ENCODE measurements at regions not wholly inside any gene's neighbourhood (a gene's known extent, or its start where the extent isn't known, plus 50 kb on each side); places are given as distances from the start of the nearest gene placed in this dataset.

- POLR2A ChIA-PET: no interaction called here
Observed at GRCh38 chr13:33487575-33488243, 202.2 kb upstream of the STARD13 start.

DNA sequence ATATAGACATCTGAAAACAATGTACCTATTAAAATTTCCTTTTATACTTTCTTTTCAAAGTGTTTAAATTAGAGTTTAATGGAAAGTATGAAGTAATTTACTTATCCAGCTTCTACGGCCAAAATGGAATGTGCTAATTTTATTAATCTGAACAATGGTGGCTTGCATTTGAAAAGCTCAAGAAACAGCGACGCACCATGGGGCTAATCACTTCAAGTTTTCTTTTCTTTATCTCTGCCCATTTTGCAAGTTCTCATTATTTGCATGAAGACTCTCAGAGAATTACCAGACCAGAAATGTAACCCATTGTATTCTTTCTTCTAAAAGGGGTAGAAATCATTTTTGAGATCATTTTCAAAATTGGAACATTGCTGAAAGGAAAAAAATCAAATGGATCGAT, 204.0 kb upstream of the STARD13 start:
- H3K27ac ChIP-seq (ENCODE audit: low read length in 2 of 2): no peak overlapping the region
- intact Hi-C loops (cut with micrococcal nuclease): no loop called here
- ChIA-PET CTCF (no interaction called here), POLR2A (no interaction called here)
- H3K9me3 Mint-ChIP-seq (ENCODE audit: insufficient read depth): no peaks in the 10 kb centered on the region
- no peaks in the 10 kb centered on the region for H3K36me3 ChIP-seq (replicated peaks in 1 of 2; ENCODE audit: control extremely low read depth in 1 of 2, control insufficient read depth in 1 of 2, extremely low read depth in 1 of 2, insufficient read depth in 2 of 2, low read length in 1 of 2)
- H3K27me3 Mint-ChIP-seq: peaks cover 5% of the 10 kb centered on the region
- peaks cover 12% of the 10 kb centered on the region for H3K4me1 Mint-ChIP-seq
- H3K79me2 ChIP-seq (ENCODE audit: control insufficient read depth, insufficient read depth, low read length): no peaks in the 10 kb centered on the region
- WGBS (ENCODE audit: insufficient coverage): no CpG with 5 or more reads among the region's 4 CpGs
- no peak overlapping the region for H3K4me3 Mint-ChIP-seq
- H2AFZ ChIP-seq (ENCODE audit: insufficient read depth, low read depth, low read length, poor library complexity, severe bottlenecking): no peak overlapping the region
- H3K4me2 ChIP-seq (replicated peaks; ENCODE audit: low read depth, low read length, poor library complexity, severe bottlenecking): no peak overlapping the region
- no peak overlapping the region for H3K9ac ChIP-seq (ENCODE audit: low read length)
- no peak overlapping the region for H3K27ac Mint-ChIP-seq
- no peak for TF ChIP-seq EZH2 (IDR thresholded peaks at IDR 0.05; ENCODE audit: borderline replicate concordance, insufficient read depth, low read depth, low read length, poor library complexity, severe bottlenecking)
- TF ChIP-seq, protein P1, sequence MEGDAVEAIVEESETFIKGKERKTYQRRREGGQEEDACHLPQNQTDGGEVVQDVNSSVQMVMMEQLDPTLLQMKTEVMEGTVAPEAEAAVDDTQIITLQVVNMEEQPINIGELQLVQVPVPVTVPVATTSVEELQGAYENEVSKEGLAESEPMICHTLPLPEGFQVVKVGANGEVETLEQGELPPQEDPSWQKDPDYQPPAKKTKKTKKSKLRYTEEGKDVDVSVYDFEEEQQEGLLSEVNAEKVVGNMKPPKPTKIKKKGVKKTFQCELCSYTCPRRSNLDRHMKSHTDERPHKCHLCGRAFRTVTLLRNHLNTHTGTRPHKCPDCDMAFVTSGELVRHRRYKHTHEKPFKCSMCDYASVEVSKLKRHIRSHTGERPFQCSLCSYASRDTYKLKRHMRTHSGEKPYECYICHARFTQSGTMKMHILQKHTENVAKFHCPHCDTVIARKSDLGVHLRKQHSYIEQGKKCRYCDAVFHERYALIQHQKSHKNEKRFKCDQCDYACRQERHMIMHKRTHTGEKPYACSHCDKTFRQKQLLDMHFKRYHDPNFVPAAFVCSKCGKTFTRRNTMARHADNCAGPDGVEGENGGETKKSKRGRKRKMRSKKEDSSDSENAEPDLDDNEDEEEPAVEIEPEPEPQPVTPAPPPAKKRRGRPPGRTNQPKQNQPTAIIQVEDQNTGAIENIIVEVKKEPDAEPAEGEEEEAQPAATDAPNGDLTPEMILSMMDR (IDR thresholded peaks at IDR 0.05): no peak
- no peak overlapping the region for H3K4me3 ChIP-seq (ENCODE audit: control extremely low read depth in 1 of 5, extremely low read depth in 1 of 5, insufficient read depth in 1 of 5, low read depth in 2 of 5, low read length in 4 of 5)
- H3K9me3 ChIP-seq (ENCODE audit: control extremely low read depth in 1 of 3, control insufficient read depth in 2 of 3, insufficient read depth in 1 of 3, low read length in 2 of 3): no peaks in the 10 kb centered on the region
- ATAC-seq (ENCODE audit: low read depth): no peak
- H3K27me3 ChIP-seq (replicated peaks in 1 of 4; ENCODE audit: control extremely low read depth in 1 of 4, control insufficient read depth in 3 of 4, insufficient read depth in 4 of 4, low read length in 3 of 4): no peaks in the 10 kb centered on the region
- H4K20me1 ChIP-seq (ENCODE audit: control insufficient read depth, insufficient read depth, low read length, poor library complexity, severe bottlenecking): no peaks in the 10 kb centered on the region
- DNase-seq: no peak
- H3K4me1 ChIP-seq (ENCODE audit: control insufficient read depth in 2 of 2, insufficient read depth in 2 of 2, low read length in 2 of 2): peaks cover 0 to 5% of the 10 kb centered on the region in 2 donors

More at GRCh38 chr13:33487575-33488243, 202.2 kb upstream of the STARD13 start:
- Mint-ChIP-seq H3K27ac (no peak overlapping the region), H3K4me3 (no peak overlapping the region), H3K9me3 (ENCODE audit: insufficient read depth) (peaks cover 5% of the 10 kb centered on the region), H3K4me1 (peaks cover 5% of the 10 kb centered on the region), H3K27me3 (peaks cover 9% of the 10 kb centered on the region)
- peak overlapping the region; percentile 24 for H2AFZ ChIP-seq (ENCODE audit: insufficient read depth, low read depth, low read length, poor library complexity, severe bottlenecking)
- H3K4me2 ChIP-seq (replicated peaks; ENCODE audit: low read depth, low read length, poor library complexity, severe bottlenecking): no peak overlapping the region
- 77% methylated on average over 5 of the region's 5 CpGs for WGBS (ENCODE audit: insufficient coverage)
- H3K4me3 ChIP-seq (ENCODE audit: control extremely low read depth in 1 of 5, extremely low read depth in 1 of 5, insufficient read depth in 1 of 5, low read depth in 2 of 5, low read length in 4 of 5): no peak overlapping the region
- H3K36me3 ChIP-seq (replicated peaks in 1 of 2; ENCODE audit: control extremely low read depth in 1 of 2, control insufficient read depth in 1 of 2, extremely low read depth in 1 of 2, insufficient read depth in 2 of 2, low read length in 1 of 2): no peaks in the 10 kb centered on the region
- CTCF ChIA-PET: no interaction called here
- intact Hi-C loops (cut with micrococcal nuclease): no loop called here
- no peaks in the 10 kb centered on the region for H3K9me3 ChIP-seq (ENCODE audit: control extremely low read depth in 1 of 3, control insufficient read depth in 2 of 3, insufficient read depth in 1 of 3, low read length in 2 of 3)
- no peak overlapping the region for H3K27ac ChIP-seq (ENCODE audit: low read length in 2 of 2)
- ATAC-seq (ENCODE audit: low read depth) (no peak), DNase-seq (peak; percentile 26)
- TF ChIP-seq, protein P1 (IDR thresholded peaks at IDR 0.05): no peak
- TF ChIP-seq EZH2 (IDR thresholded peaks at IDR 0.05; ENCODE audit: borderline replicate concordance, insufficient read depth, low read depth, low read length, poor library complexity, severe bottlenecking): no peak
- peaks cover 0 to 3% of the 10 kb centered on the region in 2 donors for H3K4me1 ChIP-seq (ENCODE audit: control insufficient read depth in 2 of 2, insufficient read depth in 2 of 2, low read length in 2 of 2)
- H3K79me2 ChIP-seq (ENCODE audit: control insufficient read depth, insufficient read depth, low read length): no peaks in the 10 kb centered on the region
- H4K20me1 ChIP-seq (ENCODE audit: control insufficient read depth, insufficient read depth, low read length, poor library complexity, severe bottlenecking): no peaks in the 10 kb centered on the region
- H3K9ac ChIP-seq (ENCODE audit: low read length): no peak overlapping the region
- peaks cover 0 to 4% (median 0%) of the 10 kb centered on the region in 4 experiments for H3K27me3 ChIP-seq (replicated peaks in 1 of 4; ENCODE audit: control extremely low read depth in 1 of 4, control insufficient read depth in 3 of 4, insufficient read depth in 4 of 4, low read length in 3 of 4)

All from B cell (primary cell).